ENCODE measurements at regions not wholly inside any gene's neighbourhood (a gene's known extent, or its start where the extent isn't known, plus 50 kb on each side); places are given as distances from the start of the nearest gene placed in this dataset.
A peak's percentile ranks its signal among the peaks of the same experiment; 100 is the strongest.

GRCh38 chr7:18429547-18429946, 66.0 kb upstream of the HDAC9 start:
- TF ChIP-seq CTCF (IDR thresholded peaks at IDR 0.05; ENCODE audit: unreplicated experiment) = no peak
- Mint-ChIP-seq H3K36me3 (ENCODE audit: insufficient read depth, unreplicated experiment) (no peaks in the 10 kb centered on the region), H3K9me3 (ENCODE audit: unreplicated experiment) (no peaks in the 10 kb centered on the region), H3K27ac (ENCODE audit: low read depth, unreplicated experiment) (peak overlapping the region; percentile 1), H3K4me1 (ENCODE audit: insufficient read depth, unreplicated experiment) (peaks cover 38% of the 10 kb centered on the region), H3K4me3 (ENCODE audit: unreplicated experiment) (no peak overlapping the region), H3K27me3 (ENCODE audit: insufficient read depth, unreplicated experiment) (no peaks in the 10 kb centered on the region)
- ChIA-PET POLR2A (interaction anchor here (1.1 to 1.3 kb wide), 2 partner anchors 79 to 80 kb away, joined by 3 to 4 read pairs; no protein-coding TSS in a partner anchor), CTCF (no interaction called here)
- intact Hi-C loops (cut with micrococcal nuclease) = no loop called here
- no TSS peak for BruUV-seq (replicated peaks)
- DNase-seq (ENCODE audit: unreplicated experiment) = no peak

- Mint-ChIP-seq H3K9me3 (ENCODE audit: unreplicated experiment) (no peaks in the 10 kb centered on the region), H3K4me1 (ENCODE audit: insufficient read depth, unreplicated experiment) (peaks cover 38% of the 10 kb centered on the region), H3K4me3 (ENCODE audit: unreplicated experiment) (no peak overlapping the region), H3K36me3 (ENCODE audit: insufficient read depth, unreplicated experiment) (no peaks in the 10 kb centered on the region), H3K27me3 (ENCODE audit: insufficient read depth, unreplicated experiment) (no peaks in the 10 kb centered on the region), H3K27ac (ENCODE audit: low read depth, unreplicated experiment) (peak overlapping the region; percentile 56)
- ChIA-PET POLR2A (no interaction called here), CTCF (no interaction called here)
- peak; percentile 25 for DNase-seq (ENCODE audit: unreplicated experiment)
- no TSS peak for BruUV-seq (replicated peaks)
- no peak for TF ChIP-seq CTCF (IDR thresholded peaks at IDR 0.05; ENCODE audit: unreplicated experiment)
- intact Hi-C loops (cut with micrococcal nuclease) = no loop called here
Measured at GRCh38 chr7:18430810-18431209, 64.7 kb upstream of the HDAC9 start.

- H3K36me3 Mint-ChIP-seq (ENCODE audit: insufficient read depth, unreplicated experiment) = no peaks in the 10 kb centered on the region
- no peak for TF ChIP-seq CTCF (IDR thresholded peaks at IDR 0.05; ENCODE audit: unreplicated experiment)
- H3K4me3 Mint-ChIP-seq (ENCODE audit: unreplicated experiment) = no peak overlapping the region
- ChIA-PET CTCF (no interaction called here), POLR2A (interaction anchor here (1.1 to 1.3 kb wide), 2 partner anchors 16 to 74 kb away, joined by 3 read pairs; no protein-coding TSS in a partner anchor)
- BruUV-seq (replicated peaks) = no TSS peak
- peak overlapping the region; percentile 17 for H3K27ac Mint-ChIP-seq (ENCODE audit: low read depth, unreplicated experiment)
- H3K4me1 Mint-ChIP-seq (ENCODE audit: insufficient read depth, unreplicated experiment) = peaks cover 17% of the 10 kb centered on the region
- no peaks in the 10 kb centered on the region for H3K9me3 Mint-ChIP-seq (ENCODE audit: unreplicated experiment)
- DNase-seq (ENCODE audit: unreplicated experiment) = no peak
- intact Hi-C loops (cut with micrococcal nuclease) = no loop called here
- H3K27me3 Mint-ChIP-seq (ENCODE audit: insufficient read depth, unreplicated experiment) = no peaks in the 10 kb centered on the region
Measured at GRCh38 chr7:18434171-18434570, 61.4 kb upstream of the HDAC9 start.

- intact Hi-C loops (cut with micrococcal nuclease) = no loop called here
- no peak for TF ChIP-seq CTCF (IDR thresholded peaks at IDR 0.05; ENCODE audit: unreplicated experiment)
Measured at GRCh38 chr7:18437101-18437500, 58.4 kb upstream of the HDAC9 start.

More at GRCh38 chr7:18437101-18437500, 58.4 kb upstream of the HDAC9 start:
- Mint-ChIP-seq H3K9me3 (ENCODE audit: unreplicated experiment) (no peaks in the 10 kb centered on the region), H3K36me3 (ENCODE audit: insufficient read depth, unreplicated experiment) (no peaks in the 10 kb centered on the region), H3K4me3 (ENCODE audit: unreplicated experiment) (no peak overlapping the region), H3K27me3 (ENCODE audit: insufficient read depth, unreplicated experiment) (no peaks in the 10 kb centered on the region), H3K27ac (ENCODE audit: low read depth, unreplicated experiment) (no peak overlapping the region), H3K4me1 (ENCODE audit: insufficient read depth, unreplicated experiment) (peaks cover 7% of the 10 kb centered on the region)
- no peak for DNase-seq (ENCODE audit: unreplicated experiment)
- POLR2A ChIA-PET = no interaction called here
- CTCF ChIA-PET = interaction anchor here (0.7 kb wide), 1 partner anchor 768 kb away, joined by 3 read pairs; no protein-coding TSS in a partner anchor
- no TSS peak for BruUV-seq (replicated peaks)
